ENCODE measurements at regions not wholly inside any gene's neighbourhood (a gene's known extent, or its start where the extent isn't known, plus 50 kb on each side); places are given as distances from the start of the nearest gene placed in this dataset.

DNA sequence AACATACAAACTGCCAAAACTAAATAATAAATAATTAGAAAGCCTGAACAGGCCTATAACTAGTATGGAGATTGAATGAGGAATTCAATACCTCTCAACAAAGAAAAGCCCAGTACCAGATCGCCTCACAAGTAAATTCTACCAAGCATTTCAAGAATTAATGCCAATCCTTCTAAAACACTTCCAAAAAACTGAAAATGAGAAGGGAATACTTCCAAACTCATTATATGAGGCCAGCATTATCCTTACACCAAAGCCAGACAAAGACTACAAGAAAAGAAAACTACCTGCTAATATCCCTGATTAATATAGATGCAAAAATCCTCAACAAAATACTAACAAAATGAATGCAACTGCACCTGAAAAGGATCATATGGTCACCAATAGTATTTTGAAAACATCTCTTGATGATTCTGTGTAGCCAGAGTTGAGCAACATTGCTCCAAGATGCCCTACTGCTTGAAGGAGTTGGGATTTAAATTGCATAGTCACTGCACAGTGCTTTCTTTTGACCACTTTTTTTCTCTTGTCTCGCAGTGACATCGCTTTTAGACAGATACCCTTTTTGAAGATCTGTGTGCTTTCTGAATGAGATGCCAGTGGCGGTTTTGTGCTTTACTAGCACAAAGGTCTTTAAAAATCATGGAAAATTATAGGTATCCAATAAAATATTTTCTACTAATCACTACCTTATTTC lies 487.2 kb upstream of the RASGRP1 start:
- Mint-ChIP-seq H3K4me1 (ENCODE audit: low read depth in 2 of 2) (no peaks in the 10 kb centered on the region), H3K27ac (no peak overlapping the region), H3K9me3 (peaks cover 0 to 8% of the 10 kb centered on the region in 2 donors), H3K4me3 (no peak overlapping the region), H3K27me3 (peaks cover 0 to 16% of the 10 kb centered on the region in 2 donors), H3K36me3 (ENCODE audit: insufficient read depth) (no peaks in the 10 kb centered on the region)
- ATAC-seq (replicated peaks): no peak
- no peak for DNase-seq

DNA sequence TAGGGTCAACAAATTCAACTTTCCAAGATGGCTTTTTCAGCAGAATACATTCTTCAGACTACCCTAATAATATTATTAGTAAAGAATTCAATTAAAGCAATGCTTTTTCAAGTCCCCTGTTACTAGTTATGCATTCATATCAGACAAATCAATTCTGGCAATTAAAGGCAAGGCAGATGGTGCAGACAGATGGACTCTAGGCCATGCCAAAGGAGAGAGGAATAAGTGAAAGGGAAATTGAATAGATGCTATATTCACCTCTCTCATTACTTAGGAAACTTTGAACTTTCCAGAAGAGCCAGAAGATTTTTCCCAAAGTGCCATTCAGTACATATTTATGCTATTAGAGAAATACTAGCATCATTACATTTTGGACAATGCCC lies 487.7 kb upstream of the RASGRP1 start:
- DNase-seq: no peak
- Mint-ChIP-seq H3K36me3 (ENCODE audit: insufficient read depth) (no peaks in the 10 kb centered on the region), H3K27me3 (peaks cover 0 to 16% of the 10 kb centered on the region in 2 donors), H3K4me3 (no peak overlapping the region), H3K9me3 (peaks cover 0 to 8% of the 10 kb centered on the region in 2 donors), H3K4me1 (ENCODE audit: low read depth in 2 of 2) (no peaks in the 10 kb centered on the region), H3K27ac (no peak overlapping the region)
- ATAC-seq (replicated peaks): no peak

DNA sequence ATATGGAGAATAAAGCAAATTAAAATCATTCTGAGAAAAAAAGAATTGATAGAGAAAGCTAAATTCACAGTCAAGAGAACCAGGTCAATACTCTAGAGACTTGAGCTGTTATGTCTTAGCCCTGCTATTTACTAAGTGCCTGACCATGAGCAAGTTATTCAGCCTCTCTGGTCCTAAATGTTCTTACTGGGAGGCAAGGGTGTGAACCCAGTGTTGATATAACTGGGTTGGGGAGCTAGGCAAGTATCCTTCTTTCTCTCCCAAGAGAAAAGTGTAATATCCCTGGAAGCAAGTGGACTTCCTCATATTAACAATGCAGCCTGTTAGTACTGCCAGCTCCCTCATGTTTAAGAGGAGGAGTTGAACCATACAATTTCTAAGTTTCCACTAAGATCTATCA lies 488.9 kb upstream of the RASGRP1 start:
- no peak for DNase-seq
- Mint-ChIP-seq H3K9me3 (peaks cover 0 to 8% of the 10 kb centered on the region in 2 donors), H3K27ac (no peak overlapping the region), H3K36me3 (ENCODE audit: insufficient read depth) (no peaks in the 10 kb centered on the region), H3K4me1 (ENCODE audit: low read depth in 2 of 2) (no peaks in the 10 kb centered on the region), H3K27me3 (peaks cover 0 to 16% of the 10 kb centered on the region in 2 donors), H3K4me3 (no peak overlapping the region)
- no peak for ATAC-seq (replicated peaks)

DNA sequence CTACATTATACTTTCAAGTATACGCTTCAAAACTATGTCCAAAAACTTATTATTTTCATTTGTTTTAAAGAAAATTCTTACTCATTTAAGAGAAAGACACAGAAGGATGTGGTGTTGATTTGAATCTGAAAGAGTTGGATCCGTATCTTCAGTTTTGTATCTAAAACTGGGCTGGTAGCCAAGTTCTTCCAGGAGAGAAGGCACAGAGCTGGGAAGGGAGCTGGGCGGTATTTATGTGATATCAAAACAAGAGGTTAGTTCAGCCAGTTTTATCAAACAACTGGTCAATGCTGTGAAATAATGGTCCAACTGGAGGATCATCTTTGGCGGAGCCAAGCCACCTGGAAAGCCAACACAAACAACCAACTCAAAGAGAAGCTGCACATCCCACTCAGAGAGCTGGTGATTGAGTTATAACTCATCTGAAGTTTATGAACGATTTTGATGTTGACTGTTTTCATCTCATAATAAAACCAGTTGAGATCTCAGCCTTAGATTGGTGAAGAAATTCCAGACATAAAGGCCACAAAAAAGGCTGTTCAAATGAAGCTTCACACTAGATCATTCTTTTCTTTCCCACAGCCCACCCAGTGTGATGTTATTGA lies 489.6 kb upstream of the RASGRP1 start:
- Mint-ChIP-seq H3K9me3 (peaks cover 0 to 6% of the 10 kb centered on the region in 2 donors), H3K4me3 (no peak overlapping the region), H3K36me3 (ENCODE audit: insufficient read depth) (no peaks in the 10 kb centered on the region), H3K27ac (no peak overlapping the region), H3K27me3 (peaks cover 0 to 16% of the 10 kb centered on the region in 2 donors), H3K4me1 (ENCODE audit: low read depth in 2 of 2) (no peaks in the 10 kb centered on the region)
- no peak for ATAC-seq (replicated peaks)
- DNase-seq: no peak

DNA sequence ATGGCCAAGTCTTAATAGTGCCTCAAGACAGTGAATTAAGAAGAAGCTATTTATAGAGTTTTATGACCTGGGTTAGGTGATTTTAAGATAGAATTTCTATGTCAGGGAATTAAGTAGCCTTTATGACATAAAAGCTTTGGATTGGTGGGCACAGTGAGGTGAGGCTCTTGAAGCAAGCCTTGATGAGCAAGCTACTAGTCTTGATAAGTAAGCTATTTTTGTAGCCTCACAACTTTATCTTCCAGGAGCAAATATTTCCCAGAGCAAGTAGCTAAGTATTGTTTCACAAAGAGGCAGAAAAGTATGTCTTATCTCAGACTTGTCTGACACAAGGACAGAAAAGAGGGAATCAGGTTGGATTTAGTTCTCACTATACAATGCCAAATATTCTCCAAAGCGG lies 491.7 kb upstream of the RASGRP1 start:
- Mint-ChIP-seq H3K4me1 (ENCODE audit: low read depth in 2 of 2) (no peaks in the 10 kb centered on the region), H3K27me3 (peaks cover 0 to 5% of the 10 kb centered on the region in 2 donors), H3K27ac (no peak overlapping the region), H3K36me3 (ENCODE audit: insufficient read depth) (no peaks in the 10 kb centered on the region), H3K9me3 (no peaks in the 10 kb centered on the region), H3K4me3 (no peak overlapping the region)
- no peak for DNase-seq
- no peak for ATAC-seq (replicated peaks)

DNA sequence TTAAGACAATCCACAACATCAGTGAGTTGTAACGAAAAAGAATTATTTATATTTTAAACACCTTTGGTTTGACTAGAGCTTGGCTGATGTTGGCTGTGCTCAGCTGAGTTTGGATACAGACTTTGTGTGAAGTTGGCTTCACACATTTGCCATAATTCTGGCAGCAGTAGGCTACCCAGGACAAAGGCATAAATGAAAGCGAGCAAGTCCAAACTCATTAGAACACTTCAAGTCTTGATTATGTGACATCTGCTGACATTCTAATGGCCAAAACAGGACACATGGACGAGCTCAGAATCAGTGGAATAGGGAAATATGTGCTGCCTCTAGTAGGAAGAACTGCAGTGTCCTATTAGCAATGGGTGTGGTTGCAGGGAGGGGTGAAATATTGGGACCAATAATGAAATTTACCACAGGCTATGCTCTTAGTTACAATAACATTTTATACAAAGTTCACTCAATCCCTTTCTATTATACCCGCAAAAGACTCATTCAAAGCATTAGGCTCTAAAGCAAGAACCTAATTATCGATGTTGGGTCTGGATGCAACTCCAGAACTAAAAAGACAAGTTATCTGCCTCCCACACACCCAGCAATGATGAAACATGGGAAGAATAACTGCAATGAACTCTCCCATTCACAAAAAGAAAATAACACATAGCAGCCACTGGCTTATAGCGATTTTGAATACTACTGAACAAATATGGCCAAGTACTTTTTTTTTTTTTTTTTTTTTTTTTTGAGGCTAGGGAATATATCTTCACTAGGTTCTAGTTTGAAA lies 493.9 kb upstream of the RASGRP1 start:
- no peak overlapping the region for H3K4me3 Mint-ChIP-seq
- H3K4me1 Mint-ChIP-seq (ENCODE audit: low read depth in 2 of 2): no peaks in the 10 kb centered on the region
- DNase-seq (no peak), ATAC-seq (replicated peaks) (no peak)
- H3K27me3 Mint-ChIP-seq: peaks cover 0 to 11% of the 10 kb centered on the region in 2 donors
- no peaks in the 10 kb centered on the region for H3K36me3 Mint-ChIP-seq (ENCODE audit: insufficient read depth)
- no peak overlapping the region for H3K27ac Mint-ChIP-seq
- H3K9me3 Mint-ChIP-seq: no peaks in the 10 kb centered on the region

DNA sequence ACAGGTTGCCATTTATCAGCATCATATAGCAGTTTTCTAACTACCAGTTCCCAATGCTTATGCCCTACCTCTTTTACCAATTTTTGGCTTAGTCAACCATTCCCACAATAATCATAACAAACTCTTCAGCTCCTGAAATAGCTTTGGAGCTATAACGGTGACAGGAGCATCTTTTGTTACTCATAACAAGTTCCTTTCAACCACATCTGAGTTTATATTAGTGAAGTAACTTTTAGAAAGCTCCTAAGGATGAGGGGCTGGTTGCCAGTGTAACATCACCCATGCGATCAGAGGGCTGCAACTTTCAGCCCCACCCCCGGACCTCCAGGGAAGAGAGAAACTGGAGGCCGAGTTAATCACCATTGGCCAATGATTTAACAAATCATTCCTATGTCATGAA lies 495.3 kb upstream of the RASGRP1 start:
- no peak for DNase-seq
- H3K36me3 Mint-ChIP-seq (ENCODE audit: insufficient read depth): no peaks in the 10 kb centered on the region
- peaks cover 0 to 9% of the 10 kb centered on the region in 2 donors for H3K27me3 Mint-ChIP-seq
- no peaks in the 10 kb centered on the region for H3K9me3 Mint-ChIP-seq
- H3K4me3 Mint-ChIP-seq: no peak overlapping the region
- no peak overlapping the region for H3K27ac Mint-ChIP-seq
- ATAC-seq (replicated peaks): no peak
- no peaks in the 10 kb centered on the region for H3K4me1 Mint-ChIP-seq (ENCODE audit: low read depth in 2 of 2)

DNA sequence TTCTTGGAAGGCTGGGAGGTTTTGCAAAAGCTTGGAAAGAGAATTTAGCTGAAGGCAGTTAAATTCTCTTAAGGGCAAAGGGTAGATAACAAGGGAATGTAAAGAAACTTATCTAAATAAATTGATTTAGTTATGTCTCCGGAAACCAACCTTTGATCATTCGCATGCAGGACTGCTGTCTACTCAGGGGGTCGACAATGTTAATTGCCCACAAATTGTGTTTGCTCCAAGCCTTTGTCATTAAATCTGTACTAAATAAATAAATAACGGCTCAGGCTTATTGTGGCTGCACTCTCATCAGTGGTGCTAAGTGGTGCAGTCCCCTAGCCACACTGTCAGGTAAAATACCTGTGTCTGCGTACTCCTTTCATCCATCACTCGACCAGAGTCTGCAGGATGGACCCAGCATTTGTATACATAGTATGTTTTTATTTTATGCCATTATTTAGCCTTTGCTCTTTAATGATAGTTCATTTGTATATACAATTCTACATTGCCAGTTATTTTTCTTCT lies 497.4 kb upstream of the RASGRP1 start:
- Mint-ChIP-seq H3K27ac (no peak overlapping the region), H3K27me3 (peaks cover 0 to 12% of the 10 kb centered on the region in 2 donors), H3K36me3 (ENCODE audit: insufficient read depth) (no peaks in the 10 kb centered on the region), H3K9me3 (no peaks in the 10 kb centered on the region), H3K4me1 (ENCODE audit: low read depth in 2 of 2) (no peaks in the 10 kb centered on the region), H3K4me3 (no peak overlapping the region)
- no peak for DNase-seq
- no peak for ATAC-seq (replicated peaks)

DNA sequence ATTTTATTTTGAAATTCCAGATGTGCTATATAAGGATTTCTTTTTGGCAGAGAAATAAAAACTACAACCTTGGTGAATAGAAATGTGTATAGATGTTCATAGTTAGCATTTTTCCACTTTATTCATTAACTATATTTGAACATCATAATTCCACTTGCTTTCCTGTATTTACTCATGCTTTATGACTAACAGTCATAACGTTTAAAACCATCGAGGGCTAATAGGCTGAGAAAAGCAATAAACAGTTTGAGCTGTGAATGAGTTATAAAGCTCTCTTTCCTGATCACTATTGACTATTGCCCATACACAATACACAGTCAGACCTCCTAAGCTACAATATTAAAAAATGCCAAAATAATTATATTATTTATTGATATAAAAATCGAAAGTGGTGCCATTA lies 502.1 kb upstream of the RASGRP1 start:
- H3K4me1 Mint-ChIP-seq (ENCODE audit: low read depth in 2 of 2): no peaks in the 10 kb centered on the region
- ATAC-seq (replicated peaks): no peak
- no peak overlapping the region for H3K4me3 Mint-ChIP-seq
- peaks cover 8 to 28% of the 10 kb centered on the region in 2 donors for H3K27me3 Mint-ChIP-seq
- H3K27ac Mint-ChIP-seq: no peak overlapping the region
- H3K9me3 Mint-ChIP-seq: no peaks in the 10 kb centered on the region
- H3K36me3 Mint-ChIP-seq (ENCODE audit: insufficient read depth): no peaks in the 10 kb centered on the region
- DNase-seq: no peak

DNA sequence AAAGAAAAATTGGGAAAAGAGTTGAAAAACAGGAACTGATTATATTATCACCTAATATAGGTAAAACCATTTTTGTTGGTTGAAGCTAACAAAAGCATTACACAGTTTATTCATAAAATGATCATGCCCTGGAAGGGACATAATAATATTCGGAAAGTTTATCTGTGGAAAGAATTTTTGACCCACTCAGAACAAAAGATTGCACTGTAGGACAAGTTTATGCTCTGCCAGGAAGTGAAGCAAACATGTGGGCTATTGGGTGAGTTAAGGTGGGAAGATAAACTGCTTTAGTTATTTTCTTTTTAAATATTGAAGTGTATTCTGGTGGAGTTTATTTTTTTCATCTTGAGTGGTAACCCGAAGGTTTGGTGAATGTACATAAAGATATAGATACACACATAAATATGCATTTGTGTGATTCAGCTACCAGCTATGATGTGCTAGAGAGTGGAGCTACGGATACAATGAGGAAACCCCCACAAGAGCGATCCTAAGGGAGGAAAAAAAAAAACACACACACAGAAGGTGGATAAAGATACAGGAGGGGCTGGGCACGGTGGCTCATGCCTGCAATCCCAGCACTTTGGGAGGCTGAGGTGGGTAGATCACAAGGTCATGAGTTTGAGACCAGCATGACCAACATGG lies 506.4 kb upstream of the THBS1 start:
- Mint-ChIP-seq H3K9me3 (no peaks in the 10 kb centered on the region), H3K4me3 (no peak overlapping the region), H3K36me3 (ENCODE audit: insufficient read depth) (no peaks in the 10 kb centered on the region), H3K27ac (no peak overlapping the region), H3K4me1 (ENCODE audit: low read depth in 2 of 2) (no peaks in the 10 kb centered on the region), H3K27me3 (peaks cover 18 to 30% of the 10 kb centered on the region in 2 donors)
- no peak for ATAC-seq (replicated peaks)
- DNase-seq: no peak

DNA sequence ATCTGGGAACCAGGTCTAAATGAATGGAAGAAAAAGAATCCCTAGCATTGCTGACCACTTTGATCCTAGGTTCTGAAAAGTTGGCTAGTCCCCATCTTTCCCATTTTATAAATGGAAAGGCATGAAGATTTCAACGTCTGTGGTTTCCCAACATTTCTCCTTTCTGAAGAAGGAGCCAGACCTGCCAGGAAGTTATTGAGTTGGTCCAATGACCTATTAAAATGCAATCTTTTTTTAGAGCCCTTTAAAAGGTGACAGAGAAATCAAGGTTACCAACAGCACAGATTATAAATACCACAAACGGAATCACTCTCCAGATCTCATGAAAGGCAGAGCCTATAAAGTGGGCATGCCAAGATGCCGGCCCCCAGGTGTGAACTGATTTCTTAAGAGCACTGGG lies 505.6 kb upstream of the THBS1 start:
- no peak overlapping the region for H3K4me3 Mint-ChIP-seq
- H3K27ac Mint-ChIP-seq: no peak overlapping the region
- ATAC-seq (replicated peaks) (no peak), DNase-seq (no peak)
- no peaks in the 10 kb centered on the region for H3K36me3 Mint-ChIP-seq (ENCODE audit: insufficient read depth)
- H3K27me3 Mint-ChIP-seq: peaks cover 18 to 30% of the 10 kb centered on the region in 2 donors
- H3K4me1 Mint-ChIP-seq (ENCODE audit: low read depth in 2 of 2): no peaks in the 10 kb centered on the region
- H3K9me3 Mint-ChIP-seq: no peaks in the 10 kb centered on the region

DNA sequence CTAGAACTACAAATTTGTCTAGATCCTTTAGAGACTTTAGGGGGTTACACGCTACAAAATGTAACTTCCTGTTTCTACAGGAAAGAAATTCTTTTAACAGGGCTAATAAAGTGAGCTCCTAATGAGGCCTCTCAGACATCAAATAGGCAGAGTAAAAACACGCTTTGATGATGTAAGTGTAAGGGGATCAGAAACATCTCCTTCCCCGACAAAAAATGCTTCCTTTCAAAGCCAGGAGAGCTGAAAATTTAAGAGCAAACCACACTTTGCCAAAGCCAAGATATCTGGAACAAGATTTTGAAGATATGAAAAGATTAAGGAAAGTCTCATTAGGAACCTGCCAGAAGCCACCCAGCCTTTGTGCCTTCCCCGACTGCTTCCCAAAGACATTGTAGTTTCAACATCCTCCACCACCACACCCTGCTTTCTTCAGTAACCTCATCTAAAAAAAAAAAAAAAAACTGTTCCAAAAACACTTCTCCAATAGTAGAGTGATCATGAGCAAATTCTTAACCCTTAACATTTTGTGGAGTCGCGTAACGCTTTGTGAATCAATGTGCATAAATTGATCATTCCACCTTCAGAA lies 505.0 kb upstream of the THBS1 start:
- Mint-ChIP-seq H3K9me3 (no peaks in the 10 kb centered on the region), H3K27ac (no peak overlapping the region), H3K36me3 (ENCODE audit: insufficient read depth) (no peaks in the 10 kb centered on the region), H3K4me1 (ENCODE audit: low read depth in 2 of 2) (no peaks in the 10 kb centered on the region), H3K4me3 (no peak overlapping the region), H3K27me3 (peaks cover 18 to 30% of the 10 kb centered on the region in 2 donors)
- ATAC-seq (replicated peaks) (no peak), DNase-seq (no peak)

DNA sequence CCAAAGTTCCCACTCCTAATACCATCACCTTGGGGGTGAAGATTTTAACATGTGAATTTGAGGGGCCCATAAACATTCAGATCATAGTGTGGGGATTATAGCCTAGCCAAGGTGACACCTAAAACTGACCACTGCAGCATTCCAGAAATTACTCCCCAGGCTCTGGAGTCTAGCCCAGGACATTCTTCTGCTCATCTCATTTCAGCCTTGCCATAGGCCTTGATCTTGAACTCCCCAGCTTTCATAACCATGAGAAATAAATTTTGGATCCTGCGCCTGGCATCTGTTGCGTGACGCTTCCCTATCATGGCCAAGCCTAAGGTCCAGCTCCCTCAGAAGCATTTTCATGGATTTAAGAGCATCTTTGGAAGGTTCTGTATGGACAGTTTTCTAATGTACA lies 502.9 kb upstream of the THBS1 start:
- Mint-ChIP-seq H3K4me3 (no peak overlapping the region), H3K4me1 (ENCODE audit: low read depth in 2 of 2) (no peaks in the 10 kb centered on the region)

More for the DNA sequence above, 502.9 kb upstream of the THBS1 start:
- Mint-ChIP-seq H3K27ac (no peak overlapping the region), H3K27me3 (peaks cover 18 to 35% of the 10 kb centered on the region in 2 donors), H3K9me3 (no peaks in the 10 kb centered on the region), H3K36me3 (ENCODE audit: insufficient read depth) (no peaks in the 10 kb centered on the region)
- DNase-seq (no peak), ATAC-seq (replicated peaks) (no peak)
